Sigmoid colon (tissue), 4 donors: ENCODE measurements at regions not wholly inside any gene's neighbourhood (a gene's known extent, or its start where the extent isn't known, plus 50 kb on each side); places are given as distances from the start of the nearest gene placed in this dataset.

Experiments used
- CTCF ChIP-seq, 4 experiments: fragments of 450-650 bp in 3 of 4; fragments of 200-600 bp in 1 of 4; IDR thresholded peaks; one replicate each; pipeline ENCODE4 v1.5.1; 2016 to 2019; ENCODE audit warnings: antibody characterized with exemption in 4 of 4, mild to moderate bottlenecking in 3 of 4, moderate library complexity in 2 of 4
- POLR2A ChIP-seq, 2 donors: fragments of 450-650 bp; IDR thresholded peaks; one replicate each; pipeline ENCODE4 v1.6.1; 2016; ENCODE audit warnings: antibody characterized with exemption in 2 of 2, mild to moderate bottlenecking in 2 of 2, moderate library complexity in 2 of 2
- POLR2AphosphoS5 ChIP-seq, 4 donors: sonication (generic); formaldehyde crosslinking; IDR thresholded peaks; one replicate each; pipeline ENCODE4 v1.6.1; 2017; ENCODE audit warnings: antibody characterized with exemption in 4 of 4

DNA sequence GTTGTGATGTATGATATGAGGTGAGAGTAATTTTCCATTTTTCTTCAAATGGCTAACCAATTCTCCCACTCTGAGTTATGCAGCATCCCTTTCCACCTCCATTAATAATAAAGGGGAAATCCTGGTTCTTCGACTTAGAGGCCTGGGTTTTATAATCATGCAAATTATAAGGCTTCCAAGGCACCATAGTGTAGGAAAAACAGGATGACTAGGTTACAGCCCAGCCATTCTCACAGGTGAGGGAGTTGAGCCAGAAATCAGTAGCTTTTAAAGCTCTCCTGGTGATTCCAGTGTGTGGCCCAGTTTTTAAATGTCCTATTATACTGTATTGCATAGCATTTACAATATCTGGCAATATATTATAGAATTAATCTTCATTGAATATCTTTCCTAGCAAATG, 203.1 kb downstream of the ARHGEF9 start:
- TF ChIP-seq CTCF (IDR thresholded peaks at IDR 0.05) (no peak), POLR2AphosphoS5 (IDR thresholded peaks at IDR 0.05) (no peak), POLR2A (IDR thresholded peaks at IDR 0.05) (no peak)
